ENCODE measurements at regions not wholly inside any gene's neighbourhood (a gene's known extent, or its start where the extent isn't known, plus 50 kb on each side); places are given as distances from the start of the nearest gene placed in this dataset.
"Not testable (repeated sequence)": the region's sequence is repeated elsewhere in the genome, so short reads cannot be mapped to it uniquely, and the experiment has no call there.

GRCh38 chr5:86671536-86671935, 53.8 kb downstream of the COX7C start:
- in situ Hi-C loops (cut with HindIII; ENCODE audit: low pct_ligation_motif_present, low pct_unique_long_range_greater_than_20kb, low sequenced_read_pairs) = no loop called here
- no peak for DNase-seq

GRCh38 chr5:86674069-86674468, 56.3 kb downstream of the COX7C start:
- in situ Hi-C loops (cut with HindIII; ENCODE audit: low pct_ligation_motif_present, low pct_unique_long_range_greater_than_20kb, low sequenced_read_pairs) = no loop called here
- DNase-seq = no peak

- no peak for DNase-seq
- in situ Hi-C loops (cut with HindIII; ENCODE audit: low pct_ligation_motif_present, low pct_unique_long_range_greater_than_20kb, low sequenced_read_pairs) = no loop called here
Measured at GRCh38 chr5:86675311-86675710, 57.6 kb downstream of the COX7C start.

- peak; percentile 68 for DNase-seq
- in situ Hi-C loops (cut with HindIII; ENCODE audit: low pct_ligation_motif_present, low pct_unique_long_range_greater_than_20kb, low sequenced_read_pairs) = no loop called here
Measured at GRCh38 chr5:86679529-86679928, 61.8 kb downstream of the COX7C start.

- no peak for DNase-seq
- in situ Hi-C loops (cut with HindIII; ENCODE audit: low pct_ligation_motif_present, low pct_unique_long_range_greater_than_20kb, low sequenced_read_pairs) = no loop called here
Measured at GRCh38 chr5:86679949-86680348, 62.2 kb downstream of the COX7C start.

GRCh38 chr5:86684222-86684621, 66.5 kb downstream of the COX7C start:
- no peak for DNase-seq
- in situ Hi-C loops (cut with HindIII; ENCODE audit: low pct_ligation_motif_present, low pct_unique_long_range_greater_than_20kb, low sequenced_read_pairs) = no loop called here

- in situ Hi-C loops (cut with HindIII; ENCODE audit: low pct_ligation_motif_present, low pct_unique_long_range_greater_than_20kb, low sequenced_read_pairs) = no loop called here
- no peak for DNase-seq
Measured at GRCh38 chr5:86686046-86686445, 68.3 kb downstream of the COX7C start.

GRCh38 chr5:86688406-86688805, 70.7 kb downstream of the COX7C start:
- in situ Hi-C loops (cut with HindIII; ENCODE audit: low pct_ligation_motif_present, low pct_unique_long_range_greater_than_20kb, low sequenced_read_pairs) = no loop called here
- DNase-seq = peak; percentile 40

GRCh38 chr5:86689103-86689729, 71.5 kb downstream of the COX7C start:
- no peak for DNase-seq
- in situ Hi-C loops (cut with HindIII; ENCODE audit: low pct_ligation_motif_present, low pct_unique_long_range_greater_than_20kb, low sequenced_read_pairs) = no loop called here

- in situ Hi-C loops (cut with HindIII; ENCODE audit: low pct_ligation_motif_present, low pct_unique_long_range_greater_than_20kb, low sequenced_read_pairs) = no loop called here
- no peak for DNase-seq
Measured at GRCh38 chr5:86709157-86709881, 91.6 kb downstream of the COX7C start.

- no peak for DNase-seq
- in situ Hi-C loops (cut with HindIII; ENCODE audit: low pct_ligation_motif_present, low pct_unique_long_range_greater_than_20kb, low sequenced_read_pairs) = no loop called here
Measured at GRCh38 chr5:86716121-86716520, 98.4 kb downstream of the COX7C start.

- in situ Hi-C loops (cut with HindIII; ENCODE audit: low pct_ligation_motif_present, low pct_unique_long_range_greater_than_20kb, low sequenced_read_pairs); DNase-seq: not testable (repeated sequence)
Measured at GRCh38 chr5:86731319-86732117, 113.8 kb downstream of the COX7C start.

- no peak for DNase-seq
- in situ Hi-C loops (cut with HindIII; ENCODE audit: low pct_ligation_motif_present, low pct_unique_long_range_greater_than_20kb, low sequenced_read_pairs) = no loop called here
Measured at GRCh38 chr5:86735370-86735769, 117.6 kb downstream of the COX7C start.

- in situ Hi-C loops (cut with HindIII; ENCODE audit: low pct_ligation_motif_present, low pct_unique_long_range_greater_than_20kb, low sequenced_read_pairs) = no loop called here
- no peak for DNase-seq
Measured at GRCh38 chr5:86737579-86737978, 119.8 kb downstream of the COX7C start.

GRCh38 chr5:86748538-86749105, 130.9 kb downstream of the COX7C start:
- in situ Hi-C loops (cut with HindIII; ENCODE audit: low pct_ligation_motif_present, low pct_unique_long_range_greater_than_20kb, low sequenced_read_pairs) = no loop called here
- DNase-seq = no peak

- DNase-seq = no peak
- in situ Hi-C loops (cut with HindIII; ENCODE audit: low pct_ligation_motif_present, low pct_unique_long_range_greater_than_20kb, low sequenced_read_pairs) = no loop called here
Measured at GRCh38 chr5:86749841-86750240, 132.1 kb downstream of the COX7C start.

- no peak for DNase-seq
- in situ Hi-C loops (cut with HindIII; ENCODE audit: low pct_ligation_motif_present, low pct_unique_long_range_greater_than_20kb, low sequenced_read_pairs) = no loop called here
Measured at GRCh38 chr5:86756839-86757238, 139.1 kb downstream of the COX7C start.

GRCh38 chr5:86757824-86758223, 140.1 kb downstream of the COX7C start:
- DNase-seq = no peak
- in situ Hi-C loops (cut with HindIII; ENCODE audit: low pct_ligation_motif_present, low pct_unique_long_range_greater_than_20kb, low sequenced_read_pairs) = no loop called here

- DNase-seq = no peak
- in situ Hi-C loops (cut with HindIII; ENCODE audit: low pct_ligation_motif_present, low pct_unique_long_range_greater_than_20kb, low sequenced_read_pairs) = no loop called here
Measured at GRCh38 chr5:86760661-86761060, 142.9 kb downstream of the COX7C start.

Data from ACHN (cell line).